Smooth muscle cell (in vitro differentiated cells): ENCODE measurements at regions not wholly inside any gene's neighbourhood (a gene's known extent, or its start where the extent isn't known, plus 50 kb on each side); places are given as distances from the start of the nearest gene placed in this dataset.

Source experiments
- DNase-seq: peaks from one replicate; lab custom pipeline; 2025; ENCODE audit not compliant: unreplicated experiment; lab: John Stamatoyannopoulos, UW
- H2AFZ ChIP-seq: fragments of 200-600 bp; sonication (generic); 2 replicates; pipeline ENCODE4 v1.6.0; 2016; ENCODE audit warnings: antibody characterized with exemption, low read depth, mild to moderate bottlenecking
- H3F3A ChIP-seq: fragments of 200-600 bp; sonication (generic); 2 replicates; pipeline ENCODE4 v1.6.0; 2017; ENCODE audit warnings: antibody characterized with exemption, low read depth
- H3K27ac ChIP-seq: fragments of 200-600 bp; sonication (generic); 2 replicates; pipeline ENCODE4 v1.5.1; 2016; ENCODE audit warnings: low read depth, mild to moderate bottlenecking
- H3K27me3 ChIP-seq: fragments of 200-600 bp; sonication (generic); 2 replicates; pipeline ENCODE4 v1.6.1; 2016; ENCODE audit warnings: low read depth, mild to moderate bottlenecking
- H3K36me3 ChIP-seq: fragments of 200-600 bp; sonication (generic); 2 replicates; pipeline ENCODE4 v1.5.1; 2016; ENCODE audit warnings: low read depth
- H3K4me1 ChIP-seq: fragments of 200-600 bp; sonication (generic); 2 replicates; pipeline ENCODE4 v1.5.1; 2016; ENCODE audit warnings: low read depth
- H3K4me2 ChIP-seq: fragments of 200-600 bp; sonication (generic); 2 replicates; pipeline ENCODE4 v1.6.0; 2016; ENCODE audit warnings: mild to moderate bottlenecking
- H3K4me3 ChIP-seq: fragments of 200-600 bp; sonication (generic); 2 replicates; pipeline ENCODE4 v1.5.1; 2016; ENCODE audit warnings: mild to moderate bottlenecking
- H3K79me2 ChIP-seq: fragments of 200-600 bp; sonication (generic); 2 replicates; pipeline ENCODE4 v1.6.0; 2016; ENCODE audit warnings: low read depth, mild to moderate bottlenecking
- H3K9ac ChIP-seq: fragments of 200-600 bp; sonication (generic); 2 replicates; pipeline ENCODE4 v1.6.0; 2016; ENCODE audit warnings: low read depth
- H3K9me3 ChIP-seq: fragments of 200-600 bp; sonication (generic); replicated peaks from 2 replicates; pipeline ENCODE4 v1.5.1; 2016; ENCODE audit warnings: low read depth
- H4K20me1 ChIP-seq: fragments of 200-600 bp; sonication (generic); 2 replicates; pipeline ENCODE4 v1.6.0; 2016; ENCODE audit warnings: low read depth
- WGBS: methylation state at CpG from one replicate; pipeline ENCODE4 v1.1.7; 2016; ENCODE audit warnings: low lambda C conversion rate; 5-methylcytosine and 5-hydroxymethylcytosine counted together
- TF ChIP-seq, protein P1 (sequence below): fragments of 200-600 bp; sonication (generic); IDR thresholded peaks from 2 replicates; pipeline ENCODE4 v1.5.1; 2017; ENCODE audit warnings: borderline replicate concordance, mild to moderate bottlenecking, antibody characterized with exemption; ENCODE audit not compliant: insufficient read depth, poor library complexity, severe bottlenecking

DNA sequence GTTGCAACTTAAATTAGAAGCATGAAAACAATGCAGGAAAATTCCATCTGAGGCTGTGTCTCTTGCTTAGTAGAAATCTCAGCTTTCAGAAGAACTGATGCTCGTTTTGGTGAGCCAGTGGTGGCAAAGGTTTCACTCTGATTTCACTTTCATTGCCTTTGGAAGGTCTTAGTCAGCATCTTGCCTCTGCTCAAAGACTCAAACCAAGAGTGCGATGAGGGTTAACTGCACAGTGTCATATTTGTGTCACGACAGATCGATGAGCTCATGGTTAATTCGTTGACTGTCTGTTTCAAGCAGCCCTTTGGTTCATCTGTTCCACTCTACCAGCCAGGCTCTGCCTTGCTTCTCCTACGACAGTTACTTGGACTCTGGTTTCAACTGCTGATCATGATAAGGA, 331.3 kb upstream of the KIF2A start:
- H3K4me2 ChIP-seq = no peak overlapping the region
- H3K4me1 ChIP-seq = no peaks in the 10 kb centered on the region
- H3K27me3 ChIP-seq = no peaks in the 10 kb centered on the region
- no peak overlapping the region for H3K27ac ChIP-seq
- H3F3A ChIP-seq = no peaks in the 10 kb centered on the region
- H4K20me1 ChIP-seq = no peaks in the 10 kb centered on the region
- no peaks in the 10 kb centered on the region for H3K36me3 ChIP-seq
- no peak overlapping the region for H2AFZ ChIP-seq
- no peaks in the 10 kb centered on the region for H3K9me3 ChIP-seq
- H3K9ac ChIP-seq = no peak overlapping the region
- TF ChIP-seq, protein P1, sequence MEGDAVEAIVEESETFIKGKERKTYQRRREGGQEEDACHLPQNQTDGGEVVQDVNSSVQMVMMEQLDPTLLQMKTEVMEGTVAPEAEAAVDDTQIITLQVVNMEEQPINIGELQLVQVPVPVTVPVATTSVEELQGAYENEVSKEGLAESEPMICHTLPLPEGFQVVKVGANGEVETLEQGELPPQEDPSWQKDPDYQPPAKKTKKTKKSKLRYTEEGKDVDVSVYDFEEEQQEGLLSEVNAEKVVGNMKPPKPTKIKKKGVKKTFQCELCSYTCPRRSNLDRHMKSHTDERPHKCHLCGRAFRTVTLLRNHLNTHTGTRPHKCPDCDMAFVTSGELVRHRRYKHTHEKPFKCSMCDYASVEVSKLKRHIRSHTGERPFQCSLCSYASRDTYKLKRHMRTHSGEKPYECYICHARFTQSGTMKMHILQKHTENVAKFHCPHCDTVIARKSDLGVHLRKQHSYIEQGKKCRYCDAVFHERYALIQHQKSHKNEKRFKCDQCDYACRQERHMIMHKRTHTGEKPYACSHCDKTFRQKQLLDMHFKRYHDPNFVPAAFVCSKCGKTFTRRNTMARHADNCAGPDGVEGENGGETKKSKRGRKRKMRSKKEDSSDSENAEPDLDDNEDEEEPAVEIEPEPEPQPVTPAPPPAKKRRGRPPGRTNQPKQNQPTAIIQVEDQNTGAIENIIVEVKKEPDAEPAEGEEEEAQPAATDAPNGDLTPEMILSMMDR = no peak
- H3K79me2 ChIP-seq = no peaks in the 10 kb centered on the region
- H3K4me3 ChIP-seq = no peak overlapping the region
- 78% methylated on average over 6 of the region's 6 CpGs for WGBS
- DNase-seq = no peak

DNA sequence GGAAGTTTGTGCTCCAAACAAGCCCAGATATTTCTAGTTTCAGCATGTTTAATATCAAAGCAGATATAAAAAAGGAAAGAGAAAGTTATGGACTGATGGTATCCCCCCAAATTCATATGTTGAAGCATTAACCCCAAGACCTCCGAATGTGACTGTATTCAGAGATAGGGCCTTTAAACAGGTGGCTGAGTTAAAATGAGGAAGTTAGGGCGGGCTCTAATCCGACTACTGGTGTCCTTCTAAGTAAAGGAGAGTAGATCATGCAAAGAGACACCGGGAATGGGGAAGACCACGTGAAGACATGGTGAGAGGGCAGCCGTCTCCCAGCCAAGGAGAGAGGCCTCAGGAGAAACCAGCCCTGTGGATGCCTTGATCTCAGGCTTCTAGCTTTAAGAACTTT, 324.1 kb upstream of the KIF2A start:
- Histone ChIP-seq H3K27me3 (no peaks in the 10 kb centered on the region), H3K9ac (no peak overlapping the region), H3K36me3 (no peaks in the 10 kb centered on the region), H3K4me3 (no peak overlapping the region), H3K9me3 (no peaks in the 10 kb centered on the region), H3F3A (no peaks in the 10 kb centered on the region), H3K27ac (no peak overlapping the region), H3K4me1 (no peaks in the 10 kb centered on the region), H3K79me2 (no peaks in the 10 kb centered on the region), H3K4me2 (no peak overlapping the region), H2AFZ (no peak overlapping the region), H4K20me1 (no peaks in the 10 kb centered on the region)
- DNase-seq = no peak
- 89% methylated on average over 6 of the region's 6 CpGs for WGBS
- TF ChIP-seq, protein P1 = no peak

- Histone ChIP-seq H3K4me3 (no peak overlapping the region), H3K4me2 (no peak overlapping the region), H3K27ac (no peak overlapping the region), H3K9me3 (no peaks in the 10 kb centered on the region), H3K27me3 (no peaks in the 10 kb centered on the region), H3K36me3 (no peaks in the 10 kb centered on the region), H4K20me1 (no peaks in the 10 kb centered on the region), H2AFZ (no peak overlapping the region), H3F3A (no peaks in the 10 kb centered on the region), H3K4me1 (no peaks in the 10 kb centered on the region), H3K9ac (no peak overlapping the region), H3K79me2 (no peaks in the 10 kb centered on the region)
- 66% methylated on average over 4 of the region's 4 CpGs for WGBS
- TF ChIP-seq, protein P1 = no peak
- DNase-seq = no peak
Observed at GRCh38 chr5:61991430-61991829, 314.6 kb upstream of the KIF2A start.

DNA sequence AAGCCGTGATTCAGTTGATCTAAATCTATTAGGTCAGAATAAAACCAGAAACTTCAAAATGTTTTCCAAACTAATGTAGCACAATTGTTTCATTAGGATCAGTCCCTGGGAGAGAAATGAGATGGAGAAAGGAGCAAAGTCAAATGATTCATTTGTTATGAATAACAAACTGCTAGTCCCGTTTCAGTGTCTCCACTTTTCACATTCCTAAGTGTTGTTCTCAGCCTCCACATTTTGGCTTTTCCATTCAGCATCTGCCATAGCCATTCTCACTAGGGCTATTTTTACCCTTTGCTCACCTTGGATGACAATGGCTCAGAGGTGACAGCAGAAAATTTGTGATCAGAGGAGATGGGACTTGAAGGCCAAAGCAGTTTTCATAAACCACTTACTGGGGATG, 314.1 kb upstream of the KIF2A start:
- H3K27me3 ChIP-seq = no peaks in the 10 kb centered on the region
- no peaks in the 10 kb centered on the region for H3K9me3 ChIP-seq
- TF ChIP-seq, protein P1 = no peak
- no peak overlapping the region for H2AFZ ChIP-seq
- no peak overlapping the region for H3K4me3 ChIP-seq
- 50% methylated on average over 2 of the region's 2 CpGs for WGBS
- no peaks in the 10 kb centered on the region for H4K20me1 ChIP-seq
- no peaks in the 10 kb centered on the region for H3K4me1 ChIP-seq
- H3K4me2 ChIP-seq = no peak overlapping the region
- H3K9ac ChIP-seq = no peak overlapping the region
- H3K36me3 ChIP-seq = no peaks in the 10 kb centered on the region
- no peak overlapping the region for H3K27ac ChIP-seq
- no peaks in the 10 kb centered on the region for H3K79me2 ChIP-seq
- H3F3A ChIP-seq = no peaks in the 10 kb centered on the region
- DNase-seq = no peak
